ENCODE measurements at regions not wholly inside any gene's neighbourhood (a gene's known extent, or its start where the extent isn't known, plus 50 kb on each side); places are given as distances from the start of the nearest gene placed in this dataset.

- TF ChIP-seq USF2 (CRISPR knock-in tag; IDR thresholded peaks at IDR 0.05): no peak
- TF ChIP-seq HMGXB4 (CRISPR knock-in tag; IDR thresholded peaks at IDR 0.05): no peak
- TF ChIP-seq CTCF (IDR thresholded peaks at IDR 0.05): no peak
- no peak for TF ChIP-seq TEAD4 (CRISPR knock-in tag; IDR thresholded peaks at IDR 0.05)
- TF ChIP-seq ATF1 (CRISPR knock-in tag; IDR thresholded peaks at IDR 0.05): no peak
- TF ChIP-seq ZNF138 (CRISPR knock-in tag; conservative IDR thresholded peaks at IDR 0.05): no peak
These were observed 210.2 kb upstream of the DEFB112 start for GRCh38 chr6:50259903-50260302.

Measured in WTC11 (cell line).